ENCODE measurements at regions not wholly inside any gene's neighbourhood (a gene's known extent, or its start where the extent isn't known, plus 50 kb on each side); places are given as distances from the start of the nearest gene placed in this dataset.

DNA sequence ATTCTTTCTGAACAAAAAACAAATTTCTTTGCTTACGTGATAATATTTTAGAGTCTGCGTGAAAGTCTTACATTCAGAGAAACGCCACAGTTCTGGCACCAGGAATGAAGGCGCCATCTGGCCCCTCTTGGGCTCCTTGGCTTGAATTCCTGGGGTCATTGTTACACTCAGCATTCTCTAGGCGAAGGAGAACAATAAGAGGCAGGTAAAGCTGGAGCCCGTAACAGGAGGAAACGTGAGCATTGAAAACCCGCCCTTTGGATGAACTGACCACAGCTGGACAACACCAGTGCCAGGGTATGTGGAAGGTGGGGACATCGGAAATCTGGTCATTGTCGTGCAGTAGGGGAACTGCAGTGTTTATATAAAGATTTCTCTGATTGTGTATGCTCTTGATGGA is 144.8 kb downstream of the RNF152 start:
- intact Hi-C loops (cut with DNase I), result loop anchor here in 3 of 10 donors (5.0 to 10.0 kb wide), 3 partner anchors 111 to 377 kb away; partner anchors contain the start of gene RNF152 (in 1 of the 3)

DNA sequence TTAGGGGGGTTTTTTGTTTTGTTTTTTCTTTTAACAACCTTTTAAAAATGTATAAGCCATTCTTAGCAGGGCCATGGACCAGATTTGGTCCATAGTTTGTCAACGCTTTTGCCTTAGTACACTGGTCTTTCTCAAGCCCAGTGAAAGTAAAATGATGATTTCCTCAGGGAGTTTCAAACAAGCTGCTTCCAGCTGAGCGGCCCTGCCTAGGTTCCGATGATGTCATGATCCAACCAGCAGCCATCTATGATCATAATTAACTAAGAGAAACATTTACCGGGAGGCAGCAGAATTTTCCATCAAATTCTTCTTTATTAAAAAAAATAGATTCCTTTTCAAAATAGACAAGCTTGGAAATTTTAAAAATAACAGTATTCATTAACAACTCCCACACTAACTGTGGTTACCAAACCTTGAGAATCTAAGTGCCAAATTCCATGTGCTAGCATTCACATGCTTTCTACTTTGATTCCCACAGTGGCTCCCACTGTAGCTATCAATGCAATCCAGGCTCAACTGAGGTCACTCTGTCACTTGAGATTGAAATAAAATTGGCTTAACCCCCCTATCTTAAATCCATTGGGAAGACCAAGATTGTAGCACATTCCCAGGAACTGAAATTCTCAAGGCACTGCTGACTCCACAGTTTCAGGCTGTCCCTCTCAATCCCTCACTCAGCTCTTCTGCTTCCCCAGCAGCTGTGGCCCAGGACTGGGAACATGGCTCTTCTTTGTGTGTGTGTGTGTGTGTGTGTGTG is 148.9 kb downstream of the RNF152 start:
- Histone ChIP-seq H3K27me3 (no peaks in the 10 kb centered on the region), H3K36me3 (no peaks in the 10 kb centered on the region), H3K4me1 (peaks cover 6 to 74% (median 39%) of the 10 kb centered on the region in 9 donors), H3K27ac (peak overlapping the region; percentile 60 to 92 (median 81)), H3K9me3 (no peaks in the 10 kb centered on the region), H3K4me3 (no peak overlapping the region)
- DNase-seq, result peak; percentile 32 to 76
- 43 to 58% methylated on average over 4 of the region's 4 CpGs for WGBS, 2 donors
- ATAC-seq, result peak; percentile 63 to 82 (median 70)
- TF ChIP-seq, protein P1, sequence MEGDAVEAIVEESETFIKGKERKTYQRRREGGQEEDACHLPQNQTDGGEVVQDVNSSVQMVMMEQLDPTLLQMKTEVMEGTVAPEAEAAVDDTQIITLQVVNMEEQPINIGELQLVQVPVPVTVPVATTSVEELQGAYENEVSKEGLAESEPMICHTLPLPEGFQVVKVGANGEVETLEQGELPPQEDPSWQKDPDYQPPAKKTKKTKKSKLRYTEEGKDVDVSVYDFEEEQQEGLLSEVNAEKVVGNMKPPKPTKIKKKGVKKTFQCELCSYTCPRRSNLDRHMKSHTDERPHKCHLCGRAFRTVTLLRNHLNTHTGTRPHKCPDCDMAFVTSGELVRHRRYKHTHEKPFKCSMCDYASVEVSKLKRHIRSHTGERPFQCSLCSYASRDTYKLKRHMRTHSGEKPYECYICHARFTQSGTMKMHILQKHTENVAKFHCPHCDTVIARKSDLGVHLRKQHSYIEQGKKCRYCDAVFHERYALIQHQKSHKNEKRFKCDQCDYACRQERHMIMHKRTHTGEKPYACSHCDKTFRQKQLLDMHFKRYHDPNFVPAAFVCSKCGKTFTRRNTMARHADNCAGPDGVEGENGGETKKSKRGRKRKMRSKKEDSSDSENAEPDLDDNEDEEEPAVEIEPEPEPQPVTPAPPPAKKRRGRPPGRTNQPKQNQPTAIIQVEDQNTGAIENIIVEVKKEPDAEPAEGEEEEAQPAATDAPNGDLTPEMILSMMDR (IDR thresholded peaks at IDR 0.05), result no peak
- intact Hi-C loops (cut with DNase I), result loop anchor here in 6 of 10 donors (2.0 to 10.0 kb wide), 9 partner anchors 21 to 381 kb away; partner anchors contain the start of gene RNF152 (in 4 of the 6)

More for the DNA sequence above, 144.8 kb downstream of the RNF152 start:
- no peaks in the 10 kb centered on the region for H3K36me3 ChIP-seq
- 63 to 71% methylated on average over 10 of the region's 10 CpGs for WGBS, 2 donors
- no peaks in the 10 kb centered on the region for H3K27me3 ChIP-seq
- peak in 7 of 8 donors; percentile 35 to 59 (median 46) for ATAC-seq
- H3K9me3 ChIP-seq, result peaks cover 0 to 3% (median 0%) of the 10 kb centered on the region in 11 donors
- TF ChIP-seq, protein P1 (IDR thresholded peaks at IDR 0.05), result no peak
- no peak overlapping the region for H3K4me3 ChIP-seq
- H3K4me1 ChIP-seq, result peaks cover 5 to 76% (median 33%) of the 10 kb centered on the region in 9 donors
- peak overlapping the region in 9 of 10 donors; percentile 9 to 92 (median 69) for H3K27ac ChIP-seq
- DNase-seq, result peak in 1 of 2 donors; percentile 58

DNA sequence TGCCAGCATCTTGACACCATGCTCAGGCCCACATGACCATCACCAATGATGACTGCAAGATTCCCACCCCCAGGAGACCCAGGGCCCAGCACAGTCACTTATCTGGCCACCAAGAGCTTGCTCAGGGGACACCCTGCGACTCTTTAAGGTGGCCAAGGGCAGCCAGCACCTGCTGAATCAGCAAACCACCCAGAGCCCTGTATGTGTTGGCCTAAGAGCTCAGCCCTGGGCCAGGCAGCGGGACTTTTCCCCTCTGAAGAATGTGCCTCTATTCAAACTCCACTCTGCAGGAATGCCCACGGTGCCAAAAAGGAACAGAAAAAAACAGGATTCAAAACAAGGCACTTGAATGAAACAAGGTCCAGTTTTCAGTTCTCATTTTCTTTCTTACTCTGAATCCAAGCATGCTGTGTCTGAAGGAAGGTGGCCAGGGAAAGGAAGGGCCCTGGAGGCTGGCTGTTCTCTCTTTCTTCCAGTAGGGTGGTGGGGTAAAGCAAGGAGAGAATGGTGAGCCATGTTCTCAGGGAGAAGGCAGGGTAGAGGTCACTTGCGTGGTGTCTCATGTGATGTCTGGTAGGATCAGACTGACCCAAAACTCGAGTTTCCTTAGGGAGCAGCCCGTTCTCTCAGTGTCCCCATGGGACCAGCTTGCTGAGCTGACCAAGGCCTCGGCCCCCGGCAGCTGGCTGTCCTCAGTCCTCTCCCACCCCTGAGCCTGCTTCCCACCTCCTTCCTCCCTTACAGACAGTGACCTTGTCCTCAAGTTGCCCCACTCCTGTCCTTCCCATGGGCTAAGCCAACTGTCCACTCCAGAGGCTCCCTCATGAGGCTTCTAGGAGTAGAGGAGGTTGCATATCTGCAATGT is 150.0 kb downstream of the RNF152 start:
- TF ChIP-seq, protein P1 (IDR thresholded peaks at IDR 0.05), result peak in 4 of 9 donors; percentile 4 to 35 (median 14)
- Histone ChIP-seq H3K27me3 (no peaks in the 10 kb centered on the region), H3K27ac (peak overlapping the region; percentile 53 to 92 (median 81)), H3K9me3 (no peaks in the 10 kb centered on the region), H3K36me3 (no peaks in the 10 kb centered on the region), H3K4me1 (peaks cover 6 to 75% (median 51%) of the 10 kb centered on the region in 9 donors), H3K4me3 (no peak overlapping the region)
- intact Hi-C loops (cut with DNase I), result loop anchor here in 6 of 10 donors (2.0 to 10.0 kb wide), 8 partner anchors 20 to 382 kb away; partner anchors contain the start of gene RNF152 (in 4 of the 6)
- ATAC-seq (peak; percentile 64 to 85 (median 76)), DNase-seq (peak; percentile 70 to 86)
- 50 to 63% methylated on average over 8 of the region's 8 CpGs for WGBS, 2 donors

Data from heart right ventricle (tissue), 16 donors.